ENCODE measurements at regions not wholly inside any gene's neighbourhood (a gene's known extent, or its start where the extent isn't known, plus 50 kb on each side); places are given as distances from the start of the nearest gene placed in this dataset.

DNA sequence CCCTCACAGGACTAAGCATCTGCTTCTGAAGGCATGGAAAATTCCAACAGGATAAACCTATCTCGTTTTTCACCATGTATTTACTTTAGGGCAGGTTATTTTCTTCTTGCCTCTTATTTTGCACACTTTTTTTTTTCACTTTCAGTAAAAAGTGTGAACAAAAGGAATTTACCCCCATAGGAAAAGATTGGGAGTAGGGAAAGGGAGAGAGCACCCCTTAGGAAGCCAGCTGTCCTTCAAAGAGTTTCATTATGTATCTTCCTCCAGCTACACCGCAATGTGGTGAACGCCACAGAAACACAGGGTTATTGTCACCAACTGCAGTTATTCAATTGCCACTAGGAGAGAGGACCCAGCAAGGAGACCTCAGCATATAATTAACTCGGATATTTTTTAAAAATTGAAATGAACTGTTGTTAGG, 286.2 kb upstream of the VRK2 start:
- Mint-ChIP-seq H3K4me3 (no peak overlapping the region), H3K9me3 (no peaks in the 10 kb centered on the region), H3K4me1 (ENCODE audit: low read depth) (no peaks in the 10 kb centered on the region), H3K27ac (no peak overlapping the region), H3K27me3 (ENCODE audit: insufficient read depth) (peaks cover 2% of the 10 kb centered on the region), H3K36me3 (ENCODE audit: low read depth) (no peaks in the 10 kb centered on the region)
- DNase-seq (ENCODE audit: low spot score): no peak
- intact Hi-C loops (cut with micrococcal nuclease): loop anchor here (1.0 kb wide), 1 partner anchor 688 kb away; no protein-coding TSS in a partner anchor

DNA sequence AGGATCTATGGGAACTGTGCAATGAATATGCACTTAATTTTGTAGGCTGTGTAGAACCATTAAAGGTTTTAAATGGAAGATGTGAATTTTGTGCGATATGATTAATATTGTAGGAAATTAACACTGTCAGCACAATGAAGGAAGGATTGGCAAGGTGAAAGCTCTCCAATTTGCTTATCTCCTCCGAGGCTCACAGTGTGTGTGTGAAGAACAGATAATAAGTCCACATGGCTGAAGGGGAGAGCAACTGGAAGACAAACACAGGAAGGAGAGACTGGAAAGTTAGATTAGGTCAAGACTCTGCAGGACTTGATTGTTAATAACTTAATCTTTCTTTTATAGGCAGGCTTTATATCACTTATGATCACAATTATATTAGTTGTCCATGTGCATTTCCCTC, 269.7 kb upstream of the VRK2 start:
- intact Hi-C loops (cut with micrococcal nuclease): no loop called here
- peaks cover 2% of the 10 kb centered on the region for H3K27me3 Mint-ChIP-seq (ENCODE audit: insufficient read depth)
- no peaks in the 10 kb centered on the region for H3K36me3 Mint-ChIP-seq (ENCODE audit: low read depth)
- H3K4me3 Mint-ChIP-seq: no peak overlapping the region
- no peak overlapping the region for H3K27ac Mint-ChIP-seq
- no peaks in the 10 kb centered on the region for H3K9me3 Mint-ChIP-seq
- DNase-seq (ENCODE audit: low spot score): no peak
- H3K4me1 Mint-ChIP-seq (ENCODE audit: low read depth): no peaks in the 10 kb centered on the region

DNA sequence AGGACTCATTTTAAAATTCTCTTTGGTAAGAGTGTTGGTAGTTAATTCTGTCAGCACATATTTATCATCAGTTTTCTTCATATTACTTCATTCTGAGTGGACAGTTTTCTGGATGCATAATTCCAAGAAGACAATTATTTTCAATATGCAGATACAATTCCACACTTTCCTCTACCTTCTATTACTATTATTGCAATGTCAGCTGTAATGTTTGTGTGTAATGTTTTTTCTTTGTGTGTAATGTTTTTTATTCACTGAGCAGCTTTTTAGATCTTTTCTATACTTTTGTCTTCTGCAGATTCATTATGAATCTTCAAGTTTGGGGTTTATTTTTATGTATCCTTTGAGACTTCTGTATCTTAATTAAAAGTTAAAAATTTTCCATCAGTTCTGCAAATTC, 264.0 kb upstream of the VRK2 start:
- Mint-ChIP-seq H3K27ac (no peak overlapping the region), H3K36me3 (ENCODE audit: low read depth) (no peaks in the 10 kb centered on the region), H3K27me3 (ENCODE audit: insufficient read depth) (peaks cover 2% of the 10 kb centered on the region), H3K4me3 (no peak overlapping the region), H3K9me3 (no peaks in the 10 kb centered on the region), H3K4me1 (ENCODE audit: low read depth) (no peaks in the 10 kb centered on the region)
- intact Hi-C loops (cut with micrococcal nuclease): no loop called here
- no peak for DNase-seq (ENCODE audit: low spot score)

DNA sequence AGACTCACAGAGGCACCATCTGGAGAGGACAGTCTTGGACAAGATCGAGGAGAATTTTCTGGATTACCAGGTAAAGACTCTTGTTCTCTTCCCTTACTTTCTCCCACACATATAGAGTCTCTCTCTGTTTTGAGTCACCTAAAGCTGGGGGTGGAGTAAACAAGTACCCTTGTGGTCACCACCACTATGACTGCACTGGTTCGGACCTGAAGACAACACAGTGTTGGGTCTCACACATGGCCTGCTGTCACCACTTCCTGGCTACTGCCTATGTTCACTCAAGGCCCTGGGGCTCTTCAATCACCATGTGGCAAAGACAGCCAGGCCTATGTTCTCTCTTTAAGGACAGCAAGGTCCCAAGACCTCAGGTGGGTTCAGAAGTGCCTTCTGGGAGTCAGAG, 253.3 kb upstream of the VRK2 start:
- Mint-ChIP-seq H3K27me3 (ENCODE audit: insufficient read depth) (no peaks in the 10 kb centered on the region), H3K4me3 (no peak overlapping the region), H3K4me1 (ENCODE audit: low read depth) (no peaks in the 10 kb centered on the region), H3K36me3 (ENCODE audit: low read depth) (no peaks in the 10 kb centered on the region), H3K9me3 (peaks cover 3% of the 10 kb centered on the region), H3K27ac (no peak overlapping the region)
- no peak for DNase-seq (ENCODE audit: low spot score)
- intact Hi-C loops (cut with micrococcal nuclease): no loop called here

DNA sequence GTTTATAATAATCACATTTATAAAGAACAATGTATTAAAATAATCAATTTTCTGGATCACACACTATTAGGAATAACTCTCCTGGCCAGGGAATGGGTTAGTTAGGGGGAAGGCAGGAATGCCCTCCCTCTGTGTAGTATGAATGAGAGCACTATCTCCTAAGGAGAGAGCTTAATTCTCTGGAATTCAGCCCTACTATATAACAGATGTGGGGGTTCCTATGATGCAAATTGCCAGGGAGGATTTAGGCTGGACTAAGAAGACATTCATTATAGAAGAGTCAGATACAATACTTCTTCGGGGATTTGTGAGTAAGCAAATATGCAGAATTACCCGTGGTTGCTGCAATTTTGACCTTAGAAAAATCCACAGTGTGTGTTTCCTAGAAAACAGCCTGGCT, 250.1 kb upstream of the VRK2 start:
- intact Hi-C loops (cut with micrococcal nuclease): no loop called here
- Mint-ChIP-seq H3K9me3 (peaks cover 6% of the 10 kb centered on the region), H3K27me3 (ENCODE audit: insufficient read depth) (peaks cover 2% of the 10 kb centered on the region), H3K4me3 (no peak overlapping the region), H3K4me1 (ENCODE audit: low read depth) (no peaks in the 10 kb centered on the region), H3K27ac (no peak overlapping the region), H3K36me3 (ENCODE audit: low read depth) (no peaks in the 10 kb centered on the region)
- DNase-seq (ENCODE audit: low spot score): no peak

DNA sequence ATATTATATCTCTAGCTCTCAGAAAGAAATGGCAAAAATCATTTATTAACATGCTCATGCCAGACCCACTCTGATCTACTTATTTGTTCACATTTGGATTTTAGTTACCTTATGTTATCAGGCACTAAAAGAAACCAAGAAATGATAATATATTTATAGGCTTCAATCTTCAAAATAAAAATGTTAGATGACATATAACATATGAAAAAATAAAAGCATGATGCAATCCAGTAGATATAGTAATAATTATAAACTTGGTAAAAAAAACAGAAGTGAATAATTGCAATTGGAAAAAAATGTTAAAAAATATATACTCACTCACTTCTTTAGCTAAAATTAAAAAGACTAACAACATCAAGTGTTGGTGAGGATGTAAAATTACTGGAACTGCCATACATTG, 248.3 kb upstream of the VRK2 start:
- Mint-ChIP-seq H3K27me3 (ENCODE audit: insufficient read depth) (peaks cover 2% of the 10 kb centered on the region), H3K27ac (no peak overlapping the region), H3K9me3 (peaks cover 6% of the 10 kb centered on the region), H3K4me1 (ENCODE audit: low read depth) (no peaks in the 10 kb centered on the region), H3K36me3 (ENCODE audit: low read depth) (no peaks in the 10 kb centered on the region), H3K4me3 (no peak overlapping the region)
- intact Hi-C loops (cut with micrococcal nuclease): no loop called here
- no peak for DNase-seq (ENCODE audit: low spot score)

DNA sequence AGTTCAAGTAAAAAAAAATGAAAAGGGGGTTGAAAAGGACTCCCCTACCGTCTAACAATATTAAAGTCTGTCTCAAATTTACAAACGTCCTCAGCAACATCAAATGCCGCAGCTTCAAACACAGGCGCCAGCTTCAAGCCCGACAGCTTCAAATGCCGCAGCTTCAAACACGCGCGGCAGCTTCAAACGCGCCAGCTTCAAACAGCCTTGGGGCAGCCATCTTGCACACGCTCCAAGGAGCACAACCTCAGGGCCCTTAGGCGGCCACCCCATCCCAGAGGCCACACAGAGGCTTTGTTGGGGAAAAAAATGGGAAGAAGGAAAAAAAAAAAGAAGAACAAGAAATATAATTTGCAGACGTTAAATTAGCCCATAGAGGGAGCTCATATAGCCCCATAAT, 244.4 kb upstream of the VRK2 start:
- intact Hi-C loops (cut with micrococcal nuclease): no loop called here
- no peak overlapping the region for H3K27ac Mint-ChIP-seq

DNA sequence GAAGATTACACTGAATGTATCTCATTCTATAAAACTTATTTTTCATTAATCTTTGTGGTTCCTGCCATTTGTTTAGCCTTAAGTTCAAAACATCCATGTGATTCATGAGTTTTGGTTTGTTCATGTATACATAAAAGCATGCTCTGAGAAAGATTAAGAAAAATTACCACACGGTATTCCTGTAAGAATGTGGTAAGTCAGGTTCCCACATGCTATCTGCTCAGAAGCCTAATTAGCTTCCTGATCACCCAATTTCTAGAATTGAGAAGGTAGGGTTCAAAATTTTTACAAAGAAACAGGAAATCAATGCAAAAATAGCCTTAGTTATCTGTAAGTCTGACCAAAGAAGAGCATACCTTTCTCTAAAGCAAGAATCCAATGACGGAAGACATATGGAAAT, 241.6 kb upstream of the VRK2 start:
- intact Hi-C loops (cut with micrococcal nuclease): no loop called here
- H3K27ac Mint-ChIP-seq: no peak overlapping the region
- no peak for DNase-seq (ENCODE audit: low spot score)
- H3K36me3 Mint-ChIP-seq (ENCODE audit: low read depth): no peaks in the 10 kb centered on the region
- H3K4me1 Mint-ChIP-seq (ENCODE audit: low read depth): no peaks in the 10 kb centered on the region
- no peak overlapping the region for H3K4me3 Mint-ChIP-seq
- peaks cover 2% of the 10 kb centered on the region for H3K27me3 Mint-ChIP-seq (ENCODE audit: insufficient read depth)
- no peaks in the 10 kb centered on the region for H3K9me3 Mint-ChIP-seq

More for the DNA sequence above, 244.4 kb upstream of the VRK2 start:
- peaks cover 6% of the 10 kb centered on the region for H3K9me3 Mint-ChIP-seq
- DNase-seq (ENCODE audit: low spot score): no peak
- H3K4me1 Mint-ChIP-seq (ENCODE audit: low read depth): no peaks in the 10 kb centered on the region
- no peaks in the 10 kb centered on the region for H3K36me3 Mint-ChIP-seq (ENCODE audit: low read depth)
- H3K4me3 Mint-ChIP-seq: no peak overlapping the region
- H3K27me3 Mint-ChIP-seq (ENCODE audit: insufficient read depth): peaks cover 2% of the 10 kb centered on the region

DNA sequence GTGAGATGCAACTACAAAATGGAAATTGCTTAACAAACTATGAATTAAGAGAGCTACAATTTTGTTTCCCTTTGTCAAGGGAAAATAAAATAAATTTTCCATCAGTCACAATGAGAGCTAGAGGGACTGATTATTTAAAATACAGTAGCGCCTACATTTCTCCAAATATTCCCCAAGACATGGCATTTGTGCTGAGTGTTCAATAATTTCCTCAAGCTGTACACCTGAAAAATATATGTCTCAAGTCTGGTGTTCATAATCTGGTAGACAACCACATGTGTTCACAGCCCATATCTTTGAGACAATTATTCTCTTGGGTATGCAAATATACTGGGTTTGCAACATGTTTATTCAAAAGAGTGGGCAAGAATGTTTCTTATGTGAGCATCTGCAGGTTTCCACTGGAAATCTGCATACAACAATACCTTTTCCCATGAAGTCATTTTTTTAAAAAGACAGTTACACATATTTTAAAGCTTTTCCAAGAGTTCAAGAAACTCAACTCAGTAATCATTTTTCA, 240.1 kb upstream of the VRK2 start:
- Mint-ChIP-seq H3K36me3 (ENCODE audit: low read depth) (no peaks in the 10 kb centered on the region), H3K27ac (no peak overlapping the region), H3K9me3 (no peaks in the 10 kb centered on the region), H3K4me3 (no peak overlapping the region), H3K27me3 (ENCODE audit: insufficient read depth) (no peaks in the 10 kb centered on the region), H3K4me1 (ENCODE audit: low read depth) (no peaks in the 10 kb centered on the region)
- intact Hi-C loops (cut with micrococcal nuclease): no loop called here
- DNase-seq (ENCODE audit: low spot score): no peak

DNA sequence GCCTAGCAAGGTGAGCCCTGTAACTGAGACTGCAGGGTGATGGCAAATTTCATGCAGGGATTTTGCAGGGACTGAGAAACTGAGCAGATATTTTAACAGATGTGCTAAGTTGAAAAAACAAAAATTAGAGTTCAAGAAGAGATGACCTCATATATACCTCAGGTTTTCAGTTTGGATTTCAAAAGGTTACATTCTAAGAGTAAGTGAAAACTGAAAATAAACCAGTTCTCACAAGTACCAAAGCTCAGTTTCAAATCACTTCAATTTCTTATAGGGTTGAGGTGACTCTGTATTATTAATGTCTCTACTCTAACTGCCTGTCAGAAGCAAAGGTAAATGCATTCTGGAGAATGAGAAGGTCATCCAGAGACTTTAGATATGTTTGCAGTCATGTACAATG, 237.4 kb upstream of the VRK2 start:
- Mint-ChIP-seq H3K27ac (no peak overlapping the region), H3K27me3 (ENCODE audit: insufficient read depth) (no peaks in the 10 kb centered on the region), H3K4me1 (ENCODE audit: low read depth) (no peaks in the 10 kb centered on the region), H3K4me3 (no peak overlapping the region), H3K9me3 (no peaks in the 10 kb centered on the region), H3K36me3 (ENCODE audit: low read depth) (no peaks in the 10 kb centered on the region)
- intact Hi-C loops (cut with micrococcal nuclease): no loop called here
- DNase-seq (ENCODE audit: low spot score): no peak

DNA sequence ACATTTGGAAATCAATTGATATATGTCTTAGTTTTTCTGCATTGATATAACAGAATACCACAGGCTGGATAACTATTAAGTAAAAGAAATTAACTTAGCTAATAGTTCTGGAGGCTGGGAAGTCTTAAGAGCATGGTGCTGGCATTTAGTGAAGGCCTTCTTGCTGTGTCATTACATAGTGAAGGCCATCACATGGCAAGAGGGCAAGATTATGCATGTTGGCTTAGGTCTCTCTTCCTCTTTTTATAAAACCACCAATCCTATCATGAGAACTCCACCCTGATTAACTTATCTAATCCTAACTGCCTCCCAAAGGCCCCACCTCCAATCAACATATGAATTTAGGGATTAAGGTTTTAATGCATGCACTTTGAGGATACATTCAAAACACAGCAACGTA, 225.5 kb upstream of the VRK2 start:
- Mint-ChIP-seq H3K27me3 (ENCODE audit: insufficient read depth) (no peaks in the 10 kb centered on the region), H3K9me3 (no peaks in the 10 kb centered on the region), H3K4me1 (ENCODE audit: low read depth) (no peaks in the 10 kb centered on the region), H3K27ac (no peak overlapping the region), H3K36me3 (ENCODE audit: low read depth) (no peaks in the 10 kb centered on the region), H3K4me3 (no peak overlapping the region)
- DNase-seq (ENCODE audit: low spot score): no peak
- intact Hi-C loops (cut with micrococcal nuclease): no loop called here

DNA sequence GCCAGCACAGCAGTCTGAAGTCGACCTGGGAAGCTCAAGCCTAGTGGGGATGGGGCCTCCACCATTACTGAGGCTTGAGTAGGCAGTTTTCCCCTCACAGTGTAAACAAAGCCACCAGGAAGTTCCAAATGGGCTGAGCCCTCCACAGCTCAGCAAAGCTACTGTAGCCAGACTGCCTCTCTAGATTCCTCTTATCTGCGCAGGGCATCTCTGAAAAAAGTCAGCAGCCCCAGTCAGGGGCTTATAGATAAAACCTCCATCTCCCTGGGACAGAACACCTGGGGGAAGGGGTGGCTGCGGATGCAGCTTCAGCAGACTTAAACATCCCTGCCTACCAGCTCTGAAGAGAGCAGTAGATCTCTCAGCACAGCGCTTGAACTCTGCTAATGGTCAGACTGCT, 218.4 kb upstream of the VRK2 start:
- intact Hi-C loops (cut with micrococcal nuclease): no loop called here
- no peaks in the 10 kb centered on the region for H3K27me3 Mint-ChIP-seq (ENCODE audit: insufficient read depth)
- DNase-seq (ENCODE audit: low spot score): no peak
- H3K9me3 Mint-ChIP-seq: peaks cover 8% of the 10 kb centered on the region
- no peak overlapping the region for H3K27ac Mint-ChIP-seq
- no peaks in the 10 kb centered on the region for H3K4me1 Mint-ChIP-seq (ENCODE audit: low read depth)
- no peak overlapping the region for H3K4me3 Mint-ChIP-seq
- H3K36me3 Mint-ChIP-seq (ENCODE audit: low read depth): no peaks in the 10 kb centered on the region

DNA sequence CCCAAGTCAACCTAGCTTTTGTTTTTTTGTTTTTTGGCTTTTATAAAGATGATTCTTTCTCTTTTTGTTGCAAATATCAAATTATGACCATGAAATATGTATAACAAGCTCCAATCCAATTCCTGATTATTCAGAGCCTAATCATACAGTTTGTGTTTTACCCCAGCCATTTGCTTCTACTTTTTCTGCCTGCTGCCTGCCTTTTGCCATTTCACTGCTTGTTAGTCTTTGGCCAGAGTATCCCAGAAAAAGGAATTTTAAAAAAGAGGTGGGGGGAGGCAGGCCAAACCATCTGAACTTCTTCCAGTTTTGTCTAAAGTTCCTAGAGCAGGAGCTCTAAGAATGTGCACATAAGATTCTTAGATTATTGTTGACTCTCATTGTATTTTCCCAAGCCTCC, 211.9 kb upstream of the VRK2 start:
- Mint-ChIP-seq H3K4me1 (ENCODE audit: low read depth) (no peaks in the 10 kb centered on the region), H3K9me3 (no peaks in the 10 kb centered on the region), H3K4me3 (no peak overlapping the region), H3K36me3 (ENCODE audit: low read depth) (no peaks in the 10 kb centered on the region), H3K27ac (no peak overlapping the region), H3K27me3 (ENCODE audit: insufficient read depth) (no peaks in the 10 kb centered on the region)
- no peak for DNase-seq (ENCODE audit: low spot score)
- intact Hi-C loops (cut with micrococcal nuclease): no loop called here

DNA sequence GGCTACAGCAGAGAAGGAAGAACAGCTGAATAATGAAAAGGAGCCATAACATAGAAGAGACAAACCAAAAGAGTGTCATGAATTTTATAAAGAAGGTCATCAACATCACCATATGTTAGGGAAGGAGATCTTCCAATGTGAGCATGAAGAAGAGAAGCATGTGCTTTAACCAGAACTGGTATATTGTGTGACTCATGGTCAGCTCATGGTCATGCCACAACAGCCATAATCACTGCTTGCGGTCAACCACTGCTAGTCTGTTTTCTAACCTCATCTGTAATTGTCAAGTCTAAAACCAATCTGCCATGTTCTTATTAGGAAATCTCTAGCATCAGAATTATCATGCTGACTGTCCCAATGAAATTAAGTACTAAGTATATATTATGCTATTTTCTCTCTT, 204.1 kb upstream of the VRK2 start:
- DNase-seq (ENCODE audit: low spot score): no peak
- Mint-ChIP-seq H3K9me3 (no peaks in the 10 kb centered on the region), H3K27ac (no peak overlapping the region), H3K4me3 (no peak overlapping the region), H3K4me1 (ENCODE audit: low read depth) (no peaks in the 10 kb centered on the region), H3K36me3 (ENCODE audit: low read depth) (no peaks in the 10 kb centered on the region), H3K27me3 (ENCODE audit: insufficient read depth) (no peaks in the 10 kb centered on the region)
- intact Hi-C loops (cut with micrococcal nuclease): no loop called here

Data from activated T-helper 1 cell treated with anti-CD3 and anti-CD28 coated beads, Interleukin-12 subunit alpha, Interleukin-12 subunit beta, Interleukin-2, Interleukin-4 antibody, amounts not matched to agents 30 ng/mL and 10 ng/mL and 1 ng/mL, durations not matched to agents 14 hours and 24 hours and 36 hours (primary cell).